ENCODE measurements at regions not wholly inside any gene's neighbourhood (a gene's known extent, or its start where the extent isn't known, plus 50 kb on each side); places are given as distances from the start of the nearest gene placed in this dataset.

GRCh38 chr14:54316652-54317051, 80.2 kb upstream of the CDKN3 start:
- Histone ChIP-seq H3K4me1 (ENCODE audit: low read depth, poor library complexity, severe bottlenecking) (no peaks in the 10 kb centered on the region), H3K27me3 (ENCODE audit: insufficient read depth, low read depth) (no peaks in the 10 kb centered on the region), H3K27ac (no peak overlapping the region), H2AFZ (ENCODE audit: low read depth) (no peak overlapping the region), H3K4me3 (IDR thresholded peaks at IDR 0.05; ENCODE audit: insufficient read depth, low read depth, low read length) (no peak overlapping the region), H3K4me2 (no peak overlapping the region), H3K79me2 (ENCODE audit: insufficient read depth, low read depth) (no peaks in the 10 kb centered on the region), H3K36me3 (ENCODE audit: insufficient read depth) (no peaks in the 10 kb centered on the region), H4K20me1 (ENCODE audit: insufficient read depth) (no peaks in the 10 kb centered on the region), H3K9ac (no peak overlapping the region)
- TF ChIP-seq CTCF (conservative IDR thresholded peaks at IDR 0.05; ENCODE audit: low read depth, low read length) = no peak

GRCh38 chr14:54317391-54317790, 79.4 kb upstream of the CDKN3 start:
- H3K4me2 ChIP-seq = no peak overlapping the region
- TF ChIP-seq CTCF (conservative IDR thresholded peaks at IDR 0.05; ENCODE audit: low read depth, low read length) = no peak
- H3K4me1 ChIP-seq (ENCODE audit: low read depth, poor library complexity, severe bottlenecking) = no peaks in the 10 kb centered on the region
- H3K79me2 ChIP-seq (ENCODE audit: insufficient read depth, low read depth) = no peaks in the 10 kb centered on the region
- H2AFZ ChIP-seq (ENCODE audit: low read depth) = no peak overlapping the region
- H4K20me1 ChIP-seq (ENCODE audit: insufficient read depth) = no peaks in the 10 kb centered on the region
- no peaks in the 10 kb centered on the region for H3K36me3 ChIP-seq (ENCODE audit: insufficient read depth)
- no peak overlapping the region for H3K27ac ChIP-seq
- no peak overlapping the region for H3K4me3 ChIP-seq (IDR thresholded peaks at IDR 0.05; ENCODE audit: insufficient read depth, low read depth, low read length)
- H3K27me3 ChIP-seq (ENCODE audit: insufficient read depth, low read depth) = no peaks in the 10 kb centered on the region
- H3K9ac ChIP-seq = no peak overlapping the region

GRCh38 chr14:54322246-54322645, 74.6 kb upstream of the CDKN3 start:
- Histone ChIP-seq H3K4me1 (ENCODE audit: low read depth, poor library complexity, severe bottlenecking) (no peaks in the 10 kb centered on the region), H4K20me1 (ENCODE audit: insufficient read depth) (no peaks in the 10 kb centered on the region), H3K27ac (no peak overlapping the region), H3K4me2 (no peak overlapping the region), H3K4me3 (IDR thresholded peaks at IDR 0.05; ENCODE audit: insufficient read depth, low read depth, low read length) (no peak overlapping the region), H3K27me3 (ENCODE audit: insufficient read depth, low read depth) (no peaks in the 10 kb centered on the region), H3K79me2 (ENCODE audit: insufficient read depth, low read depth) (no peaks in the 10 kb centered on the region), H2AFZ (ENCODE audit: low read depth) (no peak overlapping the region), H3K9ac (no peak overlapping the region), H3K36me3 (ENCODE audit: insufficient read depth) (no peaks in the 10 kb centered on the region)
- no peak for TF ChIP-seq CTCF (conservative IDR thresholded peaks at IDR 0.05; ENCODE audit: low read depth, low read length)

- no peak overlapping the region for H3K4me2 ChIP-seq
- H3K27me3 ChIP-seq (ENCODE audit: insufficient read depth, low read depth) = no peaks in the 10 kb centered on the region
- H3K4me1 ChIP-seq (ENCODE audit: low read depth, poor library complexity, severe bottlenecking) = no peaks in the 10 kb centered on the region
- H3K4me3 ChIP-seq (IDR thresholded peaks at IDR 0.05; ENCODE audit: insufficient read depth, low read depth, low read length) = no peak overlapping the region
- H2AFZ ChIP-seq (ENCODE audit: low read depth) = no peak overlapping the region
- no peak overlapping the region for H3K9ac ChIP-seq
- no peaks in the 10 kb centered on the region for H3K79me2 ChIP-seq (ENCODE audit: insufficient read depth, low read depth)
- no peaks in the 10 kb centered on the region for H4K20me1 ChIP-seq (ENCODE audit: insufficient read depth)
- no peak overlapping the region for H3K27ac ChIP-seq
- no peak for TF ChIP-seq CTCF (conservative IDR thresholded peaks at IDR 0.05; ENCODE audit: low read depth, low read length)
- no peaks in the 10 kb centered on the region for H3K36me3 ChIP-seq (ENCODE audit: insufficient read depth)
Measured at GRCh38 chr14:54322701-54323337, 74.0 kb upstream of the CDKN3 start.

Data from KMS-11 (cell line).